Panc1 (cell line): ENCODE measurements at regions not wholly inside any gene's neighbourhood (a gene's known extent, or its start where the extent isn't known, plus 50 kb on each side); places are given as distances from the start of the nearest gene placed in this dataset.

Experiments used
- ATAC-seq: fragments of 200-7000 bp; cut with Tn5 transposase; 2 replicates; pipeline ENCODE4 v1.9.1; 2020; ENCODE audit warnings: mild to moderate bottlenecking, moderate library complexity
- BruUV-seq: library from RNA; stranded (reverse); fragments of 400-500 nt; replicated peaks from 2 replicates; lab custom pipeline; 2021; lab: Mats Ljungman, UMichigan
- CTCF ChIA-PET: fragments of 300-600 bp; sonication (Branson Sonifier 250); formaldehyde crosslinking; loops from one replicate; lab custom pipeline; 2022; ENCODE audit warnings: antibody characterized with exemption; lab: Charles Lee
- POLR2A ChIA-PET: fragments of 300-600 bp; sonication (Branson Sonifier 250); formaldehyde crosslinking; loops from one replicate; lab custom pipeline; 2022; ENCODE audit warnings: antibody characterized with exemption; lab: Charles Lee
- DNase-seq: peaks from one replicate; pipeline ENCODE4 v3.0.0-alpha.2; 2010; ENCODE audit warnings: low read depth, low spot score
- H3K27ac ChIP-seq: 2 replicates; pipeline ENCODE4 v1.5.1; 2011; ENCODE audit warnings: mild to moderate bottlenecking, low read length, inconsistent platforms
- H3K27me3 ChIP-seq: fragments of 200-500 bp; sonication (Bioruptor generic); 2 replicates; pipeline ENCODE4 v1.6.0; 2014; ENCODE audit warnings: low read length, inconsistent platforms; ENCODE audit not compliant: control insufficient read depth, insufficient read depth
- H3K36me3 ChIP-seq: fragments of 200-500 bp; sonication (Bioruptor generic); 2 replicates; pipeline ENCODE4 v1.5.1; 2014; ENCODE audit warnings: inconsistent platforms, mild to moderate bottlenecking, low read length, moderate library complexity; ENCODE audit not compliant: control insufficient read depth, insufficient read depth
- H3K4me1 ChIP-seq: 2 replicates; pipeline ENCODE4 v1.5.1; 2011; ENCODE audit warnings: inconsistent platforms, mild to moderate bottlenecking, low read length, moderate library complexity; ENCODE audit not compliant: control insufficient read depth, insufficient read depth
- H3K4me3 ChIP-seq, 2 experiments: 2 replicates each; pipeline ENCODE4 v1.5.1; 2011 to 2012; ENCODE audit warnings: low read depth in 2 of 2, low read length in 2 of 2, mild to moderate bottlenecking in 2 of 2, inconsistent platforms in 1 of 2, moderate library complexity in 1 of 2
- H3K9me3 ChIP-seq: fragments of 200-500 bp; sonication (Bioruptor generic); 2 replicates; pipeline ENCODE4 v1.5.1; 2014; ENCODE audit warnings: low read depth, mild to moderate bottlenecking, inconsistent platforms, low read length, moderate library complexity; ENCODE audit not compliant: control insufficient read depth, insufficient read depth
- CTCF ChIP-seq: fragments of 450-650 bp; IDR thresholded peaks from 2 replicates; pipeline ENCODE4 v1.5.1; 2017; ENCODE audit warnings: mild to moderate bottlenecking
- POLR2AphosphoS5 ChIP-seq: IDR thresholded peaks from 2 replicates; pipeline ENCODE4 v1.6.1; 2012; ENCODE audit warnings: mild to moderate bottlenecking, low read depth, low read length, moderate library complexity
- REST ChIP-seq, 2 experiments: IDR thresholded peaks; 2 replicates each; pipeline ENCODE4 v1.6.1; 2011 to 2012; ENCODE audit warnings: low read depth in 2 of 2, control low read depth in 1 of 2, low read length in 1 of 2, mild to moderate bottlenecking in 1 of 2, moderate library complexity in 1 of 2; ENCODE audit not compliant: insufficient read depth in 1 of 2
- SIN3A ChIP-seq: IDR thresholded peaks from 2 replicates; pipeline ENCODE4 v1.6.1; 2012; ENCODE audit warnings: low read depth, mild to moderate bottlenecking, low read length, moderate library complexity, borderline replicate concordance; ENCODE audit not compliant: insufficient read depth
- TCF7L2 ChIP-seq: IDR thresholded peaks from 2 replicates; pipeline ENCODE4 v1.6.1; 2011; ENCODE audit warnings: mild to moderate bottlenecking, low read depth, low read length, inconsistent platforms
- in situ Hi-C: cut with HindIII; loops from 2 replicates; pipeline ENCODE4 v1.10.0; 2016; ENCODE audit warnings: low sequenced_read_pairs, low pct_unique_long_range_greater_than_20kb
- intact Hi-C: fragments of 100-400 bp; cut with micrococcal nuclease; formaldehyde crosslinking; loops from one replicate; pipeline ENCODE4 v1.10.0; 2022; ENCODE audit not compliant: unreplicated experiment

GRCh38 chr7:25831831-25832411 is 320.1 kb upstream of the NFE2L3 start:
- in situ Hi-C loops (no loop called here), intact Hi-C loops (loop anchor here (10.0 kb wide), 1 partner anchor 557 kb away; no protein-coding TSS in a partner anchor)
- Histone ChIP-seq H3K4me1 (0 out of 2 replicates have a peak, but pooled peaks cover 4% of the 10 kb centered on the region), H3K4me3 (no peak overlapping the region), H3K27ac (no peak overlapping the region), H3K36me3 (no peaks in the 10 kb centered on the region), H3K9me3 (no peaks in the 10 kb centered on the region), H3K27me3 (no peaks in the 10 kb centered on the region; the same call in 1 of the 2 replicates)
- DNase-seq = no peak
- BruUV-seq = no TSS peak
- no peak for TF ChIP-seq REST (IDR thresholded peaks at IDR 0.05; ENCODE audit: insufficient read depth in 1 of 2, low read depth in 2 of 2, low read length in 1 of 2)
- no peak for TF ChIP-seq CTCF
- no peak for TF ChIP-seq TCF7L2
- TF ChIP-seq SIN3A = no peak
- TF ChIP-seq POLR2AphosphoS5 = no peak
- CTCF ChIA-PET = no interaction called here
- POLR2A ChIA-PET = no interaction called here
- 0 out of 2 replicates have a peak, but pooled peaks have one; percentile 68 for ATAC-seq

- CTCF ChIA-PET = no interaction called here
- Histone ChIP-seq H3K27ac (no peak overlapping the region; the same call in 1 of the 2 replicates), H3K9me3 (no peaks in the 10 kb centered on the region), H3K4me1 (0 out of 2 replicates have a peak, but pooled peaks cover 4% of the 10 kb centered on the region), H3K27me3 (no peaks in the 10 kb centered on the region; the same call in 1 of the 2 replicates), H3K4me3 (no peak overlapping the region), H3K36me3 (no peaks in the 10 kb centered on the region)
- intact Hi-C loops = loop anchor here (10.0 kb wide), 1 partner anchor 558 kb away; no protein-coding TSS in a partner anchor
- TF ChIP-seq CTCF = no peak
- no peak for TF ChIP-seq TCF7L2
- TF ChIP-seq SIN3A = no peak
- no peak for TF ChIP-seq REST (IDR thresholded peaks at IDR 0.05; ENCODE audit: insufficient read depth in 1 of 2, low read depth in 2 of 2, low read length in 1 of 2)
- no peak for TF ChIP-seq POLR2AphosphoS5
- POLR2A ChIA-PET = no interaction called here
- in situ Hi-C loops = no loop called here
- BruUV-seq = no TSS peak
- no peak for DNase-seq
- ATAC-seq = 0 out of 2 replicates have a peak, but pooled peaks have one; percentile 42
Observed at GRCh38 chr7:25832456-25832855, 319.5 kb upstream of the NFE2L3 start.
